ENCODE measurements at regions not wholly inside any gene's neighbourhood (a gene's known extent, or its start where the extent isn't known, plus 50 kb on each side); places are given as distances from the start of the nearest gene placed in this dataset.

- no peak for DNase-seq (ENCODE audit: insufficient read length, low spot score)
- TF ChIP-seq POLR2A (IDR thresholded peaks at IDR 0.05; ENCODE audit: low read depth, low read length), result no peak
- no peak for FAIRE-seq
These were observed 1012.4 kb downstream of the GRIK2 start for GRCh38 chr6:102405860-102406259.

DNA sequence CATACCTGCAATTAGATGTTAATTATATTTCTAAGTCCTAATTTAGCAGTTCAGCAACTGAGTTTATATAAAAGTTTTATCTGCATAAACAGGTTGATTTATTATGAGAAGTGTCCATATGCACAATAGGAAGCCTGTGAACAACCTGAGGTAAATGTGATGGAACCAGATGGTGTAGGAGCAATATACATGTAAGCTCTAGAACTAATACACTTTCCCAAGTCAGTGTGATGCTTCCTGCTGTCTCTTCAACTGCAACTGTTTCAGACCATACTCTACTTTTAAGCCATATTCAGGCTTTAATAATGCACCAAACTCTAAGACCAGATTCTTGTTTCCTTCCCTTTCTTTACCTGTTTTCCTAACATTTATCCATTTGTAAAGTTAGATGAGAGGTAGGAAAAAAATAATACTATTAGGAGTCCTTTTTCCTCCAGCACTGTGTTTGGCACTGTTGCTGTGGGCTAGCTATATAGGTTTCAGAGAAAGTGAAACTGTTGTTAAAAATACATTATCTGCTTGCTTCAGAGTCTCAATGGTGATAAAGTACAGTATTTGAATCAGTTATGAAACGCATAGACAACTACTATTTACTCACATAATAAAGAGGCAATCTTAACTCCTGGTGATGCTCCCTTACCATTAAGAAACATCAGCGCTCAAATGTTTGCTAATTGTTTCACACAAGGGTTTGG, 1009.3 kb downstream of the GRIK2 start:
- FAIRE-seq, result no peak
- TF ChIP-seq POLR2A (IDR thresholded peaks at IDR 0.05; ENCODE audit: low read depth, low read length), result no peak
- no peak for DNase-seq (ENCODE audit: insufficient read length, low spot score)

GRCh38 chr6:102398788-102399390, 1005.4 kb downstream of the GRIK2 start:
- FAIRE-seq (no peak), DNase-seq (ENCODE audit: insufficient read length, low spot score) (no peak)
- no peak for TF ChIP-seq POLR2A (IDR thresholded peaks at IDR 0.05; ENCODE audit: low read depth, low read length)

DNA sequence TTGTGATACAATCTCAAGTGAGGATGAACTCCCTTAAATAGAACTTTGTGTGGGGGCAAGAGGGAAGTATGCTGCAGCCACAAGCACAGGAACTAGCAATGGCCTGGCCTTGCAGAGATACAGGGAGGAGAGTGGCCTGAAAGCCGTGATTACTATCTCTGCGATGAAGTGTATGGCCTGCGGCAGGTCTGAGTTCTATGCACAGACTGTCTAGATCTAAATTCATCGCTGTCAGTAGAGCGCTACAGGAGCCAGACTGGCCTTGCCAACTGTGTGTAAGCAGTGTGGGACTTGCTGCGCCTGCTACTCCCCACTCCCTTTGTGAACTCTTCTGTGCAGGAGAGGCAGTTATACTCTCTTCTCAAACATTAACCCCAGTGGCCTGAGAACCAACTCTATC, 997.0 kb downstream of the GRIK2 start:
- FAIRE-seq, result no peak
- no peak for DNase-seq (ENCODE audit: insufficient read length, low spot score)

DNA sequence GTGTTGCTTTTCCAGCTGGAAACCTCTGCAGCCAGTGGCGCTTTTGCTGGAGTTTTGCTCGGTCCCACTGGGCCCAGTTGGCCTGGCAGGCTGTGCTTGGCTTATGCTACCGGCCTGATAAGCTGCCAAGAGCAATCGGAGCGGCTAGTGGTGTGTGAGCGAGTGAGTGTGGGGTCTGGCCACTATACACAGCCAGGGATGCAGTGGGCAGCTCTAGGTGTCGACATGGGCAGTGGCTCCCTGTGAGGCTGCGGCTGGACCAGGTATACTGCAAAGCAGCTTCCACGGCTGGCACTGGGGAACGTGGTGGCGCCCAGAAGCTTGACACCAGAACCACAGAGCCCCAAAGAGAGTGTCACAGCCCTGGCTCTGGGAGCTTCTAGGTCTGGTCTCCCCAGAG, 996.5 kb downstream of the GRIK2 start:
- no peak for TF ChIP-seq POLR2A (IDR thresholded peaks at IDR 0.05; ENCODE audit: low read depth, low read length)
- FAIRE-seq (no peak), DNase-seq (ENCODE audit: insufficient read length, low spot score) (no peak)

More for the DNA sequence above, 997.0 kb downstream of the GRIK2 start:
- no peak for TF ChIP-seq POLR2A (IDR thresholded peaks at IDR 0.05; ENCODE audit: low read depth, low read length)

GRCh38 chr6:102387326-102388033, 994.0 kb downstream of the GRIK2 start:
- FAIRE-seq, result no peak

DNA sequence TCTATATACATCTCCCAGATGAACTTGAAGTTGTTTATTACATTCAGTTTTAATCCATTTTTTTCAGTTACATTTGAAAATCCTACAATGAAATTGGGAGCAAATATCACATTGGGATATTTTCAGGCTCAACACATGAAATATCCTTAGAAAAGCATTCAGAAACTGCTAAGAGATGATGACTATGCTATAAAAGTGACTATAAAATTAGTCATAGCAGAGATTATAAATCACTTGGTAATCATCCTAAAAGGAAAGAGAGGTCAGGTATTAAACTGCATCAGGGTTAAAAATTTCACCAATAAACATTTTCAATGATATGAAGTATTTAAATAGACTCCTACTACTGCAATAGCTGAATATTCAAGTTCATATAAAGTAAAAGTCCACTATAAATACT, 987.7 kb downstream of the GRIK2 start:
- no peak for FAIRE-seq
- no peak for TF ChIP-seq POLR2A (IDR thresholded peaks at IDR 0.05; ENCODE audit: low read depth, low read length)
- no peak for DNase-seq (ENCODE audit: insufficient read length, low spot score)

More at GRCh38 chr6:102387326-102388033, 994.0 kb downstream of the GRIK2 start:
- no peak for DNase-seq (ENCODE audit: insufficient read length, low spot score)
- no peak for TF ChIP-seq POLR2A (IDR thresholded peaks at IDR 0.05; ENCODE audit: low read depth, low read length)

- no peak for TF ChIP-seq POLR2A (IDR thresholded peaks at IDR 0.05; ENCODE audit: low read depth, low read length)
- DNase-seq (ENCODE audit: insufficient read length, low spot score), result no peak
- FAIRE-seq, result no peak
These were observed 962.7 kb downstream of the GRIK2 start for GRCh38 chr6:102356170-102356569.

DNA sequence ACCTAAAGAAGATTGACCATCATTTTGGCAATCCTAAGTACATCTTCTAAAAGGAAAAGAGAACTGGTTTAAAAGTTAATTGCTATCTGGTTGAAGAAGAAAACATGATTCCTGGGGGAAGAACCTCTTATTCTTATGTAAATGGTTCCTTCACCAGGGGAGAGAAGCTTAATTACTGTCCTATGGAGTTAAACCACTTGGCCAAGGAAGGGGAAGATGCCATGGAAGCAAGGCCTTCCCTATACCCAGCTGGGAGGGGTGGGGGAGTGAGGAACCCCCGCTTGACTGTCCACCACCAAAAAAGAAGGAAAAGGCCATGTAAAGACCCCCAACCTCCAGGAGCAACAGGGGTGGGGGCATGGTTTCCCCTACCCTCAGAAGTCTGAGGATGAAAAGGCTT, 962.1 kb downstream of the GRIK2 start:
- FAIRE-seq, result no peak
- TF ChIP-seq POLR2A (IDR thresholded peaks at IDR 0.05; ENCODE audit: low read depth, low read length), result no peak
- DNase-seq (ENCODE audit: insufficient read length, low spot score), result no peak

GRCh38 chr6:102352552-102352951, 959.0 kb downstream of the GRIK2 start:
- no peak for DNase-seq (ENCODE audit: insufficient read length, low spot score)
- no peak for FAIRE-seq
- TF ChIP-seq POLR2A (IDR thresholded peaks at IDR 0.05; ENCODE audit: low read depth, low read length), result no peak

DNA sequence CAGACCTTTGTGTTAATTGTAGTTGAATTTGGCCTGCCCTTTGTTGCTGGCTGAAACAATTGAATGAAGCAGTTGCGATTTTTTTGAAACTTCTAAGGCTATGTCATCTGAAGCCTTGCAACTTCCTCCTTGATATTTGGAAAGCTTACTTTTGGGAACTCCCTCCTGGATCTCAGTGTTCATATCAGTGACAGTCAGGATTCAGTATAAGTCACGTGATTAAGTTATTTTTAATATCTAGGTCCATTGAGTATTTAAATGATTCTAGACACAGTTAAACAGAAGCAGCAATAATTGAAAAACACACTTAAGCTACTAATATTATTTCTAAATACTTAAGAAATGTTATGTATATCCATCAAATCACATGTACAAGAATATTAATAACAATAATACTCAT, 951.3 kb downstream of the GRIK2 start:
- no peak for FAIRE-seq

GRCh38 chr6:102340311-102340710, 946.8 kb downstream of the GRIK2 start:
- FAIRE-seq, result no peak

More for the DNA sequence above, 951.3 kb downstream of the GRIK2 start:
- TF ChIP-seq POLR2A (IDR thresholded peaks at IDR 0.05; ENCODE audit: low read depth, low read length), result no peak
- DNase-seq (ENCODE audit: insufficient read length, low spot score), result no peak

DNA sequence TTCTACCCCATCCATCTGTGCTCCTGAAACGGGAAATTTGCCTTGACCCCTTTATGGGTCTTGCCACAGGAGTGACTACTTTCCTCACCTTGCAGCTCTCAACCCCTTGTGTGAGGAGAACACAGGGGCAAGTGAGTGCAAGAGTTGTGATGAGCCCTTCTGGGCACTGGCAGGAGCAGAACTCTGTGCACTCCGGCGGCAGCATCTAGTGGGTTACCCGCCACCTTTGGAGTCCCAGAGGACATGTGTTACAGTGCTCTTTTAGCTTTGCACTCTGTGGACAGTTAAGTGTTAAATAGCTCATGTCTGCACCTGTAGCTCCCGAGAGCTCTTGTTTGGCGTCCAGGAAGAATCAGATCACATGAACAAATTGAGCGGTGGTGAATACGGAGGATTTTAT, 940.2 kb downstream of the GRIK2 start:
- no peak for TF ChIP-seq POLR2A (IDR thresholded peaks at IDR 0.05; ENCODE audit: low read depth, low read length)
- DNase-seq (ENCODE audit: insufficient read length, low spot score) (no peak), FAIRE-seq (no peak)

More at GRCh38 chr6:102340311-102340710, 946.8 kb downstream of the GRIK2 start:
- TF ChIP-seq POLR2A (IDR thresholded peaks at IDR 0.05; ENCODE audit: low read depth, low read length), result no peak
- DNase-seq (ENCODE audit: insufficient read length, low spot score), result no peak

GRCh38 chr6:102327697-102328225, 934.3 kb downstream of the GRIK2 start:
- no peak for FAIRE-seq
- TF ChIP-seq POLR2A (IDR thresholded peaks at IDR 0.05; ENCODE audit: low read depth, low read length), result no peak

More at GRCh38 chr6:102327697-102328225, 934.3 kb downstream of the GRIK2 start:
- no peak for DNase-seq (ENCODE audit: insufficient read length, low spot score)
